ENCODE measurements at regions not wholly inside any gene's neighbourhood (a gene's known extent, or its start where the extent isn't known, plus 50 kb on each side); places are given as distances from the start of the nearest gene placed in this dataset.

GRCh38 chr22:48547971-48548370 is 1279.7 kb downstream of the BRD1 start:
- DNase-seq: no peak
- H3K9me3 ChIP-seq (replicated peaks in 1 of 3): no peaks in the 10 kb centered on the region
- intact Hi-C loops (cut with DNase I): no loop called here
- H3K36me3 ChIP-seq (replicated peaks in 1 of 2): no peaks in the 10 kb centered on the region
- TF ChIP-seq POLR2A (IDR thresholded peaks at IDR 0.05) (no peak), CTCF (IDR thresholded peaks at IDR 0.05) (no peak)
- H3K27ac ChIP-seq: no peak overlapping the region
- no peak overlapping the region for H3K4me3 ChIP-seq
- H3K27me3 ChIP-seq: no peaks in the 10 kb centered on the region
- WGBS, 4 donors: 79 to 83% (median 80%) methylated on average over 6 to 13 of the region's 13 CpGs
- H3K4me1 ChIP-seq (replicated peaks in 1 of 2): no peaks in the 10 kb centered on the region

- H3K27me3 ChIP-seq: no peaks in the 10 kb centered on the region
- intact Hi-C loops (cut with DNase I): no loop called here
Observed at GRCh38 chr22:48546653-48547424, 1280.8 kb downstream of the BRD1 start.

DNA sequence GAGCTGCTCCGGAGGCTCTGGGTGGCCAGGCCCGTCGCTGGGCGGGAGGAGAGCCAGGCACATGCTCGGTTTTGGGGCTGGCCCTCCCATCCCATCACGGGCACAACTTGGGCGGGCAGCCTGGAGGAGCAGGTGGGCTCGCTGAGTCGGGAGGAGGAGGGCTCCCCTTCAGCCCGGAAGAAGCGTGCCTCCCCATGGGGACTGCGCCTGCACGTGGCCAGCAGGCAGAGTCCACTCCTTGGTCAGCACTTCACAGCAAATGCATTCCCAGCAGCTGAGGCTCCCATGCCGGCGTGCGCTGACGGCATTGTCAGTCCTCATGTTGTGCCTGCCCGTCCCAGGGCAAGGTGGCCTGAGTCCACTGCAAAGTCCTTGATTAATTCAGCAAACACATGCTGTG is 1281.7 kb downstream of the BRD1 start:
- Histone ChIP-seq H3K36me3 (replicated peaks in 1 of 2) (no peaks in the 10 kb centered on the region), H3K4me1 (replicated peaks in 1 of 2) (no peaks in the 10 kb centered on the region), H3K9me3 (replicated peaks in 1 of 3) (no peaks in the 10 kb centered on the region), H3K4me3 (no peak overlapping the region), H3K27me3 (no peaks in the 10 kb centered on the region), H3K27ac (no peak overlapping the region)
- 73 to 86% (median 81%) methylated on average over 15 to 18 of the region's 18 CpGs for WGBS, 4 donors
- no peak for DNase-seq
- TF ChIP-seq POLR2A (IDR thresholded peaks at IDR 0.05): no peak
- no peak for TF ChIP-seq CTCF (IDR thresholded peaks at IDR 0.05)
- intact Hi-C loops (cut with DNase I): no loop called here

More at GRCh38 chr22:48546653-48547424, 1280.8 kb downstream of the BRD1 start:
- no peak overlapping the region for H3K27ac ChIP-seq
- WGBS, 4 donors: 64 to 70% (median 69%) methylated on average over 19 of the region's 19 CpGs
- no peaks in the 10 kb centered on the region for H3K36me3 ChIP-seq (replicated peaks in 1 of 2)
- no peak for DNase-seq
- no peaks in the 10 kb centered on the region for H3K9me3 ChIP-seq (replicated peaks in 1 of 3)
- H3K4me1 ChIP-seq (replicated peaks in 1 of 2): no peaks in the 10 kb centered on the region
- TF ChIP-seq CTCF (IDR thresholded peaks at IDR 0.05) (no peak), POLR2A (IDR thresholded peaks at IDR 0.05) (no peak)
- no peak overlapping the region for H3K4me3 ChIP-seq

DNA sequence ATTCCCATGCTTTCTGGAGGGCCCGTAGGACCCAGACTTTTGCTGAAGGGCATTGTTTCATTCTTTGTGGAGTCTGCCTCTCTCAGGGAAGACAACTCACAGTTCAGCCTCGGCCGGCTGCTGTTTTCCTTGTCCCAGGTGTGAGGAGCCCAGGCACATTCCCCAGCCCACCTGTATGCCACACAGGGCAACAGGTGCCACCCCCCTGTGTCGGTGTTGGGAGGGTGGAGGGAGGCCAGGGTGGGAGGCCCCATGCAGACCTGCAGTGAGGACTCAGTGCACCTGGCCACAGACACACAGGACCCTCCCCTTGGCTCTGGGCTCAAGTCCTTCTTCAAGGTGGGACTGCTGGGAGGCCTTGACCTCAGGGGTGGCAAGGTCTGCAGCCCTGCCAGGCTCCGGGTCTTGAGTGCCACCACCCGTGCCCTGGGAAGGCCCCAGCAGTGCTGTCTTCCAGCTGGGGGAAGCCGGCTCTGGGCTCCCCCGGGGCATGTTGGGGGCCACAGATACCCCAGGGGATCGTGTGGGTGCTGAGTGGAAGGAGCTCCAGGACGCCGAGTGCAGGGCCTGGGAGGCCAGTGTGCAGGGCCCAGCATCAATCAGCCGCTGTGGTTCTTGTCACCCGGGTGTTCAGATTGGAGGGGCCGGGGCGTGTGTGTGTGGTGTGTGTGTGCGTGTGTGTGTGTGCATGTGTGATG is 1286.1 kb downstream of the BRD1 start:
- DNase-seq: no peak
- Histone ChIP-seq H3K27me3 (no peaks in the 10 kb centered on the region), H3K4me1 (replicated peaks in 1 of 2) (no peaks in the 10 kb centered on the region), H3K36me3 (replicated peaks in 1 of 2) (no peaks in the 10 kb centered on the region), H3K4me3 (no peak overlapping the region), H3K9me3 (replicated peaks in 1 of 3) (no peaks in the 10 kb centered on the region), H3K27ac (no peak overlapping the region)
- WGBS, 4 donors: 78 to 91% (median 83%) methylated on average over 6 to 16 of the region's 16 CpGs
- intact Hi-C loops (cut with DNase I): no loop called here
- no peak for TF ChIP-seq CTCF (IDR thresholded peaks at IDR 0.05)
- TF ChIP-seq POLR2A (IDR thresholded peaks at IDR 0.05): no peak

Data from adrenal gland (tissue), 9 donors.